ENCODE measurements at regions not wholly inside any gene's neighbourhood (a gene's known extent, or its start where the extent isn't known, plus 50 kb on each side); places are given as distances from the start of the nearest gene placed in this dataset.

GRCh38 chr2:19496646-19497045 is 138.2 kb upstream of the OSR1 start:
- TF ChIP-seq CTCF (IDR thresholded peaks at IDR 0.05), result no peak
- no peaks in the 10 kb centered on the region for H3K36me3 ChIP-seq
- no peaks in the 10 kb centered on the region for H3K9me3 ChIP-seq
- DNase-seq, result no peak
- no peak overlapping the region for H3K4me3 ChIP-seq
- no peaks in the 10 kb centered on the region for H3K27me3 ChIP-seq
- ATAC-seq, result no peak
- H3K27ac ChIP-seq, result no peak overlapping the region
- intact Hi-C loops (cut with DNase I), result no loop called here
- H3K4me1 ChIP-seq, result no peaks in the 10 kb centered on the region

- no peak for ATAC-seq
- no peak overlapping the region for H3K27ac ChIP-seq
- TF ChIP-seq CTCF (IDR thresholded peaks at IDR 0.05), result no peak
- no peaks in the 10 kb centered on the region for H3K36me3 ChIP-seq
- DNase-seq, result no peak
- no peak overlapping the region for H3K4me3 ChIP-seq
- H3K27me3 ChIP-seq, result no peaks in the 10 kb centered on the region
- intact Hi-C loops (cut with DNase I), result no loop called here
- H3K9me3 ChIP-seq, result no peaks in the 10 kb centered on the region
- H3K4me1 ChIP-seq, result no peaks in the 10 kb centered on the region
Observed at GRCh38 chr2:19494241-19494640, 135.8 kb upstream of the OSR1 start.

- Histone ChIP-seq H3K4me1 (no peaks in the 10 kb centered on the region), H3K36me3 (no peaks in the 10 kb centered on the region), H3K27ac (no peak overlapping the region), H3K27me3 (no peaks in the 10 kb centered on the region), H3K4me3 (no peak overlapping the region), H3K9me3 (no peaks in the 10 kb centered on the region)
- no peak for TF ChIP-seq CTCF (IDR thresholded peaks at IDR 0.05)
- no peak for DNase-seq
- no peak for ATAC-seq
- intact Hi-C loops (cut with DNase I), result no loop called here
Observed at GRCh38 chr2:19491796-19492195, 133.4 kb upstream of the OSR1 start.

- Histone ChIP-seq H3K4me3 (no peak overlapping the region), H3K4me1 (no peaks in the 10 kb centered on the region), H3K27me3 (no peaks in the 10 kb centered on the region), H3K9me3 (no peaks in the 10 kb centered on the region), H3K36me3 (no peaks in the 10 kb centered on the region), H3K27ac (no peak overlapping the region)
- DNase-seq, result no peak
- intact Hi-C loops (cut with DNase I), result no loop called here
- no peak for ATAC-seq
- TF ChIP-seq CTCF (IDR thresholded peaks at IDR 0.05), result no peak
Observed at GRCh38 chr2:19490846-19491435, 132.5 kb upstream of the OSR1 start.

- Histone ChIP-seq H3K9me3 (no peaks in the 10 kb centered on the region), H3K27ac (no peak overlapping the region), H3K4me1 (no peaks in the 10 kb centered on the region), H3K36me3 (no peaks in the 10 kb centered on the region), H3K4me3 (no peak overlapping the region), H3K27me3 (no peaks in the 10 kb centered on the region)
- ATAC-seq (no peak), DNase-seq (no peak)
- TF ChIP-seq CTCF (IDR thresholded peaks at IDR 0.05), result no peak
- intact Hi-C loops (cut with DNase I), result no loop called here
Observed at GRCh38 chr2:19488009-19488691, 129.7 kb upstream of the OSR1 start.

All from left lung (tissue), 4 donors.